ENCODE measurements at regions not wholly inside any gene's neighbourhood (a gene's known extent, or its start where the extent isn't known, plus 50 kb on each side); places are given as distances from the start of the nearest gene placed in this dataset.

DNA sequence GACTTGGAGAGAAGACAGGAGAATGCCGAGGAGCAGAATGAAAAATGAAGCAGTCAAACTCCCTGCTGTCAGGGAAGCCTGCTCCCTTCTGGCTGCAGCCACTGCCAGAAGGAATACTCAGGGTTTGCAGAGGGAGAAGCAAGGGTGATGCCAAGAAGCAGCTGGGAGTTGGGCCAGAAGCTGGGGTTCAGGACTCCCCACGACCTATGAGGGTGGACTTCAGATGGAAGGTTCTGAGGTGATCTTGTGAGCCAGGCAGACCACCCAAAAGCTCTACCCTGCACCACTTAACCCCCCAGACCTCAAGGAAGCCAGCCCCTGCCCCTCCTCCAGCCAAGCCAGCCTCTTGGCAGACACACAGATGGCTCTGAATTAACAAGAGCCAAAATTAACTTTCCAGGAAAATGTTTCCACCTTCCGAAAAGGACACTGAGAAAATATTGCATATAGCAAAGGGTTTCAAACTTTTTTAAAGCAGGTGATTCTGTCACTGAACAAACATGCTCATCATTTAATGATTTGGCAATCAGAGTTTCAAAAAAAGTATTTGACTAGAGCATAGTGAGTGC is 126.0 kb upstream of the ERCC4 start:
- Histone ChIP-seq H3K4me1 (ENCODE audit: control insufficient read depth, insufficient read depth, low read length) (no peaks in the 10 kb centered on the region), H3K36me3 (ENCODE audit: insufficient read depth, low read length) (no peaks in the 10 kb centered on the region), H3K4me2 (ENCODE audit: low read length) (no peak overlapping the region), H3K4me3 (ENCODE audit: low read length) (no peak overlapping the region), H3K27me3 (ENCODE audit: control insufficient read depth, insufficient read depth, low read length) (peaks cover 11% of the 10 kb centered on the region), H3K9ac (ENCODE audit: low read depth, low read length) (no peak overlapping the region), H3K9me3 (replicated peaks; ENCODE audit: low read length) (no peaks in the 10 kb centered on the region)

DNA sequence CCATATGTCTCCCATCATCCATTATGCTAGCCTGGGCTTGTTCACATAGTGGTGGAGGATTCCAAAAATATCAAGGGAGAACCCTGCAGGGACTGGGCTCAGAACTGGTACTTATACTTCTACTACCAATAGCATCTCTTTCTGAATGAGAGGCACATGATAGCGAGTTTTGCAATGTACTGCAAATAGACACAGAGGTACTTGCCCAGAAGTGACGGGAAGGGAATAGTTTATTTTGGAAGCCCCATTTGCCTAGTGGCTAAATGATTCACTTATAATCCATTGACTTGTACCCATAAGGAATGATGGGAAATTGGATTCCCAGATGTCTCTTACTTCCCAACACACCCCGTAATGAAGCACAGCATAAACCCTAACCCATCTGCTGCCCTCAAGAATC is 124.8 kb upstream of the ERCC4 start:
- Histone ChIP-seq H3K4me3 (ENCODE audit: low read length) (no peak overlapping the region), H3K27me3 (ENCODE audit: control insufficient read depth, insufficient read depth, low read length) (peaks cover 14% of the 10 kb centered on the region), H3K9me3 (replicated peaks; ENCODE audit: low read length) (no peaks in the 10 kb centered on the region), H3K4me1 (ENCODE audit: control insufficient read depth, insufficient read depth, low read length) (no peaks in the 10 kb centered on the region), H3K36me3 (ENCODE audit: insufficient read depth, low read length) (no peaks in the 10 kb centered on the region), H3K9ac (ENCODE audit: low read depth, low read length) (no peak overlapping the region), H3K4me2 (ENCODE audit: low read length) (no peak overlapping the region)

DNA sequence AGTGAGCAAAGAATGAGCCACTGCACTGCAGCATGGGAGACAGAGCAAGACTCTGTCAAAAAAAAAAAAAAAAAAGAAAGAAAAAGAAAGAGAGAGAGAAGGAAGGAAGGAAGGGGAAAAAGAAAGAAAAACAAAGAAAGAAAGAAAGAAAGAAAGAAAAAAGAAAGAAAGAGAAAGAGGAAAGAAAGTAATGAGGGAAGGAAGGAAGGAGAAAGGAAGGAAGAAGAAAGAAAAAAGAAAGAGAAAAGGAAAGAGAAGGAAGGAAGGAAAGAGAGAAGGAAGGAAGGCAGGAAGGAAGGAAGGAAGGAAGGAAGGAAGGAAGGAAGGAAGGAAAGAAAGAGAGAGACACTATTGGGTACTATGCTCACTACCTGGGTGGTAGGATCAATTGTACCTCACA is 122.2 kb upstream of the ERCC4 start:
- Histone ChIP-seq H3K9me3 (replicated peaks; ENCODE audit: low read length) (no peaks in the 10 kb centered on the region), H3K4me3 (ENCODE audit: low read length) (no peak overlapping the region), H3K27me3 (ENCODE audit: control insufficient read depth, insufficient read depth, low read length) (peaks cover 22% of the 10 kb centered on the region), H3K36me3 (ENCODE audit: insufficient read depth, low read length) (no peaks in the 10 kb centered on the region), H3K4me1 (ENCODE audit: control insufficient read depth, insufficient read depth, low read length) (no peaks in the 10 kb centered on the region), H3K4me2 (ENCODE audit: low read length) (no peak overlapping the region), H3K9ac (ENCODE audit: low read depth, low read length) (no peak overlapping the region)

DNA sequence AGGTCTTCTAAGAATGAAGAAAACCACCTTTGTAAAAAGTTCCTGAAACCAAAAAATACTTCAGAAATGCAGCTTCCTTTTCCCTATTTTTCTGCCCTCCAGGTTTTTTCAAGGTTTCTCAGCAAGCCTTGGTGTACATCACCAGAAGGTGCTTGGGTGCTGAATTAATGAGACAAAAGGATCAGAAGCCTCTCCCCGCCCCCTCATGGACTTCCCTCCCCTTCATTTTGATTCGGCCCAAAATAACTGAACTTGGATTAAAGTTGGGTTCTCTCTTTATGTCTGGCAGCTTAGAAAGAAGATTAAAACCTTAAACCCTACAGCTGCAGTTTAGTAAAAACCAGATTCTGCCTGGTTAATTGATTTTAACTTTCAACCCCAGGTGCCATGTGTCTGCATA is 121.7 kb upstream of the ERCC4 start:
- Histone ChIP-seq H3K4me2 (ENCODE audit: low read length) (no peak overlapping the region), H3K4me3 (ENCODE audit: low read length) (no peak overlapping the region), H3K9ac (ENCODE audit: low read depth, low read length) (no peak overlapping the region), H3K9me3 (replicated peaks; ENCODE audit: low read length) (no peaks in the 10 kb centered on the region), H3K4me1 (ENCODE audit: control insufficient read depth, insufficient read depth, low read length) (no peaks in the 10 kb centered on the region), H3K27me3 (ENCODE audit: control insufficient read depth, insufficient read depth, low read length) (peaks cover 20% of the 10 kb centered on the region), H3K36me3 (ENCODE audit: insufficient read depth, low read length) (no peaks in the 10 kb centered on the region)

DNA sequence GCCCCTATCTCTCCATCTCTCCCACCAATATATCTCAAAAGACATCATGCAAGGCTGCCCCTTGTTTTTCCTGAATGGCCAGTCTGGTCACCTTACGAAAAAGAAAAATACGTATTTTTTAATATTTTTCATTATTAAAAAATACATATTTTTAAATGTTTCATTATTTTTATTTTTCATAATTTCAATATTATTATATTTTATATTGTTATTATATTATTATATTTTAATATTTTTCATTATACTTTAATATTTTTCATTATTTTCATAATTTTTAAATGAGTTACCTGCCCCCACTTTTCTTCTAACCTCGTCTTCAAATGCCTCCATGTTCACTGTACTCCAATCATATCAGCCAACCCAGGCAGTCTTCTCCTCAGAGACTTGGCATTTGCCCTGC is 116.0 kb upstream of the ERCC4 start:
- H3K36me3 ChIP-seq (ENCODE audit: insufficient read depth, low read length), result no peaks in the 10 kb centered on the region
- no peak overlapping the region for H3K4me3 ChIP-seq (ENCODE audit: low read length)
- no peaks in the 10 kb centered on the region for H3K4me1 ChIP-seq (ENCODE audit: control insufficient read depth, insufficient read depth, low read length)
- no peak overlapping the region for H3K9ac ChIP-seq (ENCODE audit: low read depth, low read length)
- H3K9me3 ChIP-seq (replicated peaks; ENCODE audit: low read length), result no peaks in the 10 kb centered on the region
- H3K4me2 ChIP-seq (ENCODE audit: low read length), result no peak overlapping the region
- peaks cover 39% of the 10 kb centered on the region for H3K27me3 ChIP-seq (ENCODE audit: control insufficient read depth, insufficient read depth, low read length)

DNA sequence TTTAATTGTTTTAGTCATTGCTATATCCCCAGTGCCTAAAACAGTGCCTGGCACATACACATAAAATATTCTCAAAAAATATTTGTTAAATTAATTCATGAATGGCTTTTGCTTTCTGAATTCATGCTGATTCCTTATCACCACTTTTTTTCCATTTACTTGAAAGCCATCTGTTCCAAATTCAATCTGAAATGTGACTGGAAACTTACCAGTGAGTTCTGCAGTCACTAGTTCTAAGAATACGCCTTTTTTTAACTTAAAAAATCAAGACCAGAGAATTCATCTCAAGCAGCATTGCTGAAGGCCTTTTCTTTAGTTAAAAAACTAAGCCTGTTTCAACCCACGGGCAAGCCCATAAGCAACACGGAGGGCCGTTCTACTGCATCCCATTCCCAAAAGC is 114.0 kb upstream of the ERCC4 start:
- H3K4me1 ChIP-seq (ENCODE audit: control insufficient read depth, insufficient read depth, low read length), result no peaks in the 10 kb centered on the region
- H3K4me3 ChIP-seq (ENCODE audit: low read length), result no peak overlapping the region
- H3K9me3 ChIP-seq (replicated peaks; ENCODE audit: low read length), result no peaks in the 10 kb centered on the region
- H3K27me3 ChIP-seq (ENCODE audit: control insufficient read depth, insufficient read depth, low read length), result peaks cover 37% of the 10 kb centered on the region
- H3K9ac ChIP-seq (ENCODE audit: low read depth, low read length), result no peak overlapping the region
- no peak overlapping the region for H3K4me2 ChIP-seq (ENCODE audit: low read length)
- no peaks in the 10 kb centered on the region for H3K36me3 ChIP-seq (ENCODE audit: insufficient read depth, low read length)

DNA sequence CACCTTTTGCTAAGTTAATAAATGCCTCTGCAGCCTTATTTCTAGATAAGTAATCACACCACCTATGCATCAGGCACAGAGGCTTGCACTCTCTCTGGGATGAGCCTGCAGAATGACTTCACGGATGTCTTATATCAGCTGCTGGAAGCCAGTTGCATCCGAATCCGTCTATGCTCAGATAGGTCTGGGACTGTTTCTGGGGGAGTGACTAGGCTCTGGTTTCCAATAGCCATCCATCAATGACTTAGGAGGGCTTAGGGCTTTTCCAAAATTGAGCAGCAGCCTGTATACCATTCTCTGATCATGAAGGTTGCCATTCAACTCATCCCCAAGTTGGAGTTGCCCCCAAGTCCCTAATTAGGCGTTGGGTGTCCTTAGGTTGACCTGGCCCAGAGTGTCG is 113.3 kb upstream of the ERCC4 start:
- no peaks in the 10 kb centered on the region for H3K9me3 ChIP-seq (replicated peaks; ENCODE audit: low read length)
- H3K27me3 ChIP-seq (ENCODE audit: control insufficient read depth, insufficient read depth, low read length), result peaks cover 34% of the 10 kb centered on the region
- no peak overlapping the region for H3K4me2 ChIP-seq (ENCODE audit: low read length)
- H3K36me3 ChIP-seq (ENCODE audit: insufficient read depth, low read length), result no peaks in the 10 kb centered on the region
- H3K4me3 ChIP-seq (ENCODE audit: low read length), result no peak overlapping the region
- no peaks in the 10 kb centered on the region for H3K4me1 ChIP-seq (ENCODE audit: control insufficient read depth, insufficient read depth, low read length)
- H3K9ac ChIP-seq (ENCODE audit: low read depth, low read length), result no peak overlapping the region

DNA sequence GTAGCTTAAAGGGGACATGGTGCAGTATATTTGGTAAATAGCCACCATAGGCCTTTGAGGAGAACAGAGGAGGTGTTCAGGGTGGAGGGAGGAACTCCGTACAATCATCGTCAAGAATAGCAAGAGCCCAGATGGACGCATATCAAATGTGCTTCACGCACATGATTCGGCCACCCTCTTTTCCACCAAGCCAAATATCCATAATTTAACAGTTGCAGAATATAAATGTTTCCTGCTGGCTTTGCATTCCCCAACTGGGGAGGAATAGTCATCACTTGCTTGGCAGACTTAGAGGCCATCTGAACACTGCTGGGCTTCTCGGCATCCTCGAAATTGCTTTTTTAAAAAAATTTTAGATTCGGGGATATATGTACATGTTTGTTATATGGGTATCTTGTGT is 111.9 kb upstream of the ERCC4 start:
- no peaks in the 10 kb centered on the region for H3K36me3 ChIP-seq (ENCODE audit: insufficient read depth, low read length)
- H3K4me3 ChIP-seq (ENCODE audit: low read length), result no peak overlapping the region
- H3K27me3 ChIP-seq (ENCODE audit: control insufficient read depth, insufficient read depth, low read length), result peaks cover 38% of the 10 kb centered on the region
- no peaks in the 10 kb centered on the region for H3K4me1 ChIP-seq (ENCODE audit: control insufficient read depth, insufficient read depth, low read length)
- no peak overlapping the region for H3K9ac ChIP-seq (ENCODE audit: low read depth, low read length)
- H3K4me2 ChIP-seq (ENCODE audit: low read length), result no peak overlapping the region
- H3K9me3 ChIP-seq (replicated peaks; ENCODE audit: low read length), result no peaks in the 10 kb centered on the region

DNA sequence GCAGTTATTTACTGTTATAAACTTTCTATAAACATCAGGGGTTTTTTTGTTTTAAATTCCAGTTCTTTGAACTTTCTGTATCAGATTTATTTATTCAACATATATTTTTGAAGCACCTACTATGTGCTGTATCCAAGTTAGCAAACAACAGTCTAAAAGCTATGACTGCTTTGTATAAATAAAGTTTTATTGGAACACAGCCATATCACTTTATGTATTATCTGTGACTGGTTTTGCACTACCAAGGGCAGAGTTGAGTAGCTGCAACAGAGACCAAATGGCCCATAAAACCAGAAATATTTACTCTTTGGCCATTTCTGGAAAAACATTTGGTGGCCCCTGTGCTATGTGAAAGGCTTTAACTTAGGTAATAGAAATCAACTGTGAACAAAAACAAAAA is 110.2 kb upstream of the ERCC4 start:
- H3K9ac ChIP-seq (ENCODE audit: low read depth, low read length), result no peak overlapping the region

DNA sequence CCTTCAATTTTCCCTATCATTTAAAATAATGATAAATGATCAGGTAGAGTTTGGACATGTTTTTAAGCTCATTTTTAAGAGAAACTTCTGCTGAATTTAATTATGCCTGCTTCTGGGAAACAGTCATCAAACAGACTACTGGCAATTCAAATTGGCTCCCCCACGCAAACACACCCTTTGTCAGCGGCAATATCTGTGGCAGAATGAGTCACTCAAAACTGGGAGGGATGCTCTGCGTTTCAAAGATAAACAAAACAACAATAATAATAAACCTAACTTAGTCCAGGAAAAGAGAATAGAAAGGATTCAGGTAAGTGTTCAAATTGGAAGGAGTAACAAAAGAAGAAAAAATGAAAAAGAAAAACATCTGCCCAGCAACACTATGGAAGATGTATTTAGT is 108.1 kb upstream of the ERCC4 start:
- Histone ChIP-seq H3K36me3 (ENCODE audit: insufficient read depth, low read length) (no peaks in the 10 kb centered on the region), H3K4me1 (ENCODE audit: control insufficient read depth, insufficient read depth, low read length) (no peaks in the 10 kb centered on the region), H3K9me3 (replicated peaks; ENCODE audit: low read length) (no peaks in the 10 kb centered on the region), H3K4me2 (ENCODE audit: low read length) (no peak overlapping the region), H3K27me3 (ENCODE audit: control insufficient read depth, insufficient read depth, low read length) (peaks cover 36% of the 10 kb centered on the region), H3K4me3 (ENCODE audit: low read length) (no peak overlapping the region), H3K9ac (ENCODE audit: low read depth, low read length) (no peak overlapping the region)

More for the DNA sequence above, 110.2 kb upstream of the ERCC4 start:
- Histone ChIP-seq H3K9me3 (replicated peaks; ENCODE audit: low read length) (no peaks in the 10 kb centered on the region), H3K36me3 (ENCODE audit: insufficient read depth, low read length) (no peaks in the 10 kb centered on the region), H3K4me2 (ENCODE audit: low read length) (no peak overlapping the region), H3K27me3 (ENCODE audit: control insufficient read depth, insufficient read depth, low read length) (peaks cover 43% of the 10 kb centered on the region), H3K4me3 (ENCODE audit: low read length) (no peak overlapping the region), H3K4me1 (ENCODE audit: control insufficient read depth, insufficient read depth, low read length) (no peaks in the 10 kb centered on the region)

DNA sequence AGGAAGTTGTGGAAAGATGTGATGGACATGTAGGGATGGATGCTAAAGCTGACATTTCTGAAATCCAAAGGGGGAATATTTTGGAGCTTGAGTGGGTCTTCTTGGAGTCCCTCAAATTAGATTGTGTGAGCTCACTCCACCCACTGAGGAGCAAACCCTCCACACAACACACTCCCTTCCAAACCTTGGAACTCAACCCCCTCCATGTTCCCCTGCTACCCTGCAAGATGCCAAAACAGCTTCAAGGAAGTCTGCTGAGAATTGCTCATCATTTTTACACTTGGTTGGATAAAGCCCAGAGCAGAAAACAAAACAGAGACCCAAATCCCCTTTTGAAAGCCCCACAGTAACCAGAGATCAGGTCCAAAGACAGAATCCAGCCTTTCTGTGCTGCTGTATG is 103.3 kb upstream of the ERCC4 start:
- no peaks in the 10 kb centered on the region for H3K36me3 ChIP-seq (ENCODE audit: insufficient read depth, low read length)
- no peak overlapping the region for H3K9ac ChIP-seq (ENCODE audit: low read depth, low read length)
- H3K27me3 ChIP-seq (ENCODE audit: control insufficient read depth, insufficient read depth, low read length), result peaks cover 18% of the 10 kb centered on the region
- no peak overlapping the region for H3K4me3 ChIP-seq (ENCODE audit: low read length)
- H3K9me3 ChIP-seq (replicated peaks; ENCODE audit: low read length), result no peaks in the 10 kb centered on the region
- H3K4me2 ChIP-seq (ENCODE audit: low read length), result no peak overlapping the region
- H3K4me1 ChIP-seq (ENCODE audit: control insufficient read depth, insufficient read depth, low read length), result no peaks in the 10 kb centered on the region

DNA sequence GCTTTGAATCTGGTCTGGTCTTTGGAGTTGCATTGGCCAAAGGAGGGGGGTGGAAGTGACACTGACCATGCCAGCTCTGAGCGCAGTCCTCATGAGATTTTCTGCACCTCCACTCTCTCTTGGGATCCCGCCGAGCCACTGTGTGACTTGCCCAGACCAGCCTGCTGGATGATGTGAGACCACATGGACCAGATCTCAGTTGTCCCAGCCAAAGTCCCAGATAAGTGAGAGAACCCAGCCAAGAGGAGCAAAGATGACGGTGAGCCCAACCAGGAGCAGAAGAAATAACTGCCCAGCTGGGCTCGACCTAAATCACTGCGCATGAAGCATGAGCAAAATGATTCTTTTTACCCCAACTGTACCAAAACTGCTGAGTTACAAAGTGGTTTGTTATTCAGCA is 96.5 kb upstream of the ERCC4 start:
- Histone ChIP-seq H3K27me3 (ENCODE audit: control insufficient read depth, insufficient read depth, low read length) (peaks cover 7% of the 10 kb centered on the region), H3K9ac (ENCODE audit: low read depth, low read length) (no peak overlapping the region), H3K9me3 (replicated peaks; ENCODE audit: low read length) (no peaks in the 10 kb centered on the region), H3K4me2 (ENCODE audit: low read length) (no peak overlapping the region), H3K36me3 (ENCODE audit: insufficient read depth, low read length) (no peaks in the 10 kb centered on the region), H3K4me3 (ENCODE audit: low read length) (no peak overlapping the region), H3K4me1 (ENCODE audit: control insufficient read depth, insufficient read depth, low read length) (no peaks in the 10 kb centered on the region)
